Left lung (tissue), 4 donors: ENCODE measurements at regions not wholly inside any gene's neighbourhood (a gene's known extent, or its start where the extent isn't known, plus 50 kb on each side); places are given as distances from the start of the nearest gene placed in this dataset.

Source experiments
- ATAC-seq: fragments of 200-7000 bp; cut with Tn5 transposase; one replicate; pipeline ENCODE4 v1.9.1; 2020; ENCODE audit warnings: moderate library complexity
- DNase-seq, 4 donors: peaks; one replicate each; pipeline ENCODE4 v3.0.0-alpha.2; 2013 to 2020
- H3K27ac ChIP-seq, 2 donors: fragments of 200-600 bp; sonication (generic) in 1 of 2; one replicate each; pipeline versions ENCODE4 v1.5.0 to v1.8.0; 2020 to 2021
- H3K27me3 ChIP-seq, 2 donors: fragments of 200-600 bp; sonication (generic) in 1 of 2; one replicate each; pipeline versions ENCODE4 v1.5.0 to v1.8.0; 2020 to 2021
- H3K36me3 ChIP-seq, 2 donors: fragments of 200-600 bp; sonication (generic) in 1 of 2; one replicate each; pipeline versions ENCODE4 v1.5.0 to v1.8.0; 2020 to 2021
- H3K4me1 ChIP-seq, 2 donors: fragments of 200-600 bp; one replicate each; pipeline ENCODE4 v1.8.0; 2021
- H3K4me3 ChIP-seq, 2 donors: fragments of 200-600 bp; sonication (generic) in 1 of 2; one replicate each; pipeline versions ENCODE4 v1.5.0 to v1.8.0; 2020 to 2021; ENCODE audit warnings: mild to moderate bottlenecking in 1 of 2
- H3K9me3 ChIP-seq, 2 donors: fragments of 200-600 bp; sonication (generic) in 1 of 2; one replicate each; pipeline versions ENCODE4 v1.5.0 to v1.8.0; 2020 to 2021
- CTCF ChIP-seq, 2 donors: fragments of 200-600 bp; sonication (generic) in 1 of 2; IDR thresholded peaks; one replicate each; pipeline versions ENCODE4 v1.5.0 to v1.8.0; 2021; ENCODE audit warnings: antibody characterized with exemption in 2 of 2
- intact Hi-C, 2 donors: fragments of 100-400 bp; cut with DNase I; formaldehyde crosslinking; loops; one replicate each; pipeline versions ENCODE4 v1.11.2 to v1.14.2; 2022
- donor health status: DM: no; HTN: yes; CAD: no.
- donor health status: DM: no; HTN: no; CAD: no.

- Histone ChIP-seq H3K27ac (no peak overlapping the region), H3K4me3 (no peak overlapping the region), H3K27me3 (no peaks in the 10 kb centered on the region), H3K4me1 (no peaks in the 10 kb centered on the region), H3K9me3 (no peaks in the 10 kb centered on the region), H3K36me3 (no peaks in the 10 kb centered on the region)
- no peak for DNase-seq
- intact Hi-C loops: no loop called here
- no peak for TF ChIP-seq CTCF (IDR thresholded peaks at IDR 0.05)
- no peak for ATAC-seq
Measured at GRCh38 chr15:38746211-38746610, 181.6 kb upstream of the RASGRP1 start.

GRCh38 chr15:38748710-38749109 lies 184.1 kb upstream of the RASGRP1 start:
- intact Hi-C loops: no loop called here
- H3K9me3 ChIP-seq: no peaks in the 10 kb centered on the region
- no peak overlapping the region for H3K4me3 ChIP-seq
- H3K4me1 ChIP-seq: no peaks in the 10 kb centered on the region
- no peaks in the 10 kb centered on the region for H3K36me3 ChIP-seq
- ATAC-seq (no peak), DNase-seq (no peak)
- no peaks in the 10 kb centered on the region for H3K27me3 ChIP-seq
- no peak for TF ChIP-seq CTCF (IDR thresholded peaks at IDR 0.05)
- H3K27ac ChIP-seq: no peak overlapping the region

GRCh38 chr15:38750786-38751185 lies 186.2 kb upstream of the RASGRP1 start:
- no peak overlapping the region for H3K4me3 ChIP-seq
- DNase-seq (no peak), ATAC-seq (no peak)
- intact Hi-C loops: no loop called here
- no peak for TF ChIP-seq CTCF (IDR thresholded peaks at IDR 0.05)
- H3K27ac ChIP-seq: no peak overlapping the region
- no peaks in the 10 kb centered on the region for H3K9me3 ChIP-seq
- no peaks in the 10 kb centered on the region for H3K4me1 ChIP-seq
- H3K27me3 ChIP-seq: no peaks in the 10 kb centered on the region
- no peaks in the 10 kb centered on the region for H3K36me3 ChIP-seq

DNA sequence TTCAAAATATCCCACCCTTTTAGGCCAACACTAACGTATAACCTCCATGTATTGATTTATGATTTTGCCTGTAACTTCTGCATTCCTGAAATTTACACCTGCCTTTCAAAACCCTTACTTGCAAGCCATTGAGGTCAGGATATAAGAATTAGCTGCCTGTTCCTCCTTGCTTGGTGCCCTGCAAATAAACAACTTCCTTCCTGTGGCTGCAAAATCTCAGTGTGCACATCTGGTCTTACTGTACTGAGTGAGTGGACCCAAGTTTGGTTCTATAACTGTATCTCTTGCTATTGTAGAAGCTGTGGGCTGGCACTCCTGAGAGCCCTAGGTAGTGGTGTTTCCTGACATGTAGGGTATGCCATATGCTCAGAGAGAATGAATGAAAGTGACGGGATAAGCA lies 191.1 kb upstream of the RASGRP1 start:
- Histone ChIP-seq H3K27me3 (no peaks in the 10 kb centered on the region), H3K4me1 (no peaks in the 10 kb centered on the region), H3K36me3 (no peaks in the 10 kb centered on the region), H3K27ac (no peak overlapping the region), H3K4me3 (no peak overlapping the region), H3K9me3 (no peaks in the 10 kb centered on the region)
- no peak for TF ChIP-seq CTCF (IDR thresholded peaks at IDR 0.05)
- intact Hi-C loops: no loop called here
- DNase-seq (no peak), ATAC-seq (no peak)

- no peaks in the 10 kb centered on the region for H3K27me3 ChIP-seq
- H3K9me3 ChIP-seq: no peaks in the 10 kb centered on the region
- no peaks in the 10 kb centered on the region for H3K36me3 ChIP-seq
- no peak overlapping the region for H3K4me3 ChIP-seq
- no peak for DNase-seq
- TF ChIP-seq CTCF (IDR thresholded peaks at IDR 0.05): no peak
- H3K4me1 ChIP-seq: no peaks in the 10 kb centered on the region
- intact Hi-C loops: no loop called here
- H3K27ac ChIP-seq: no peak overlapping the region
- ATAC-seq: no peak
Measured at GRCh38 chr15:38756441-38756840, 191.8 kb upstream of the RASGRP1 start.
